ENCODE measurements at regions not wholly inside any gene's neighbourhood (a gene's known extent, or its start where the extent isn't known, plus 50 kb on each side); places are given as distances from the start of the nearest gene placed in this dataset.
"Not testable (repeated sequence)": the region's sequence is repeated elsewhere in the genome, so short reads cannot be mapped to it uniquely, and the experiment has no call there.

DNA sequence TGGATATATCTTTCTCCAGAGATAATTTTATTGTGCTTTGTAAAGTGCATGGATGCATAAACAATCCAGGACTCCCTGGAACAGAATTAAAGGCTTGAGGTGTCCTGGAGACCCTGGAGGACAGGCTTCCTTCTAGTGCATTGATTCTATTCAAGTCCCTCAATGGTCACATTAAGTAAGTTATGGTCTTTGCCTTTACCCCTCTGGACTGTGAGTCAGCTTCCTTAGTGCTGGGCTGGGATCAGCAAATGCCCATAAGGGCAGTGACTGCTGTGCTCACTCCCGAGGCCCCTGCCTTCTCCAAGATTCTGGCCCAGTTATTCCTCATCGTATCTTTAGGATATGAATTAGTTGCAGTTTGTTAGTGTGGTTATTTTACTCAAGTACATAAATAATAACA is 178.7 kb upstream of the PRSS58 start:
- DNase-seq = no peak

DNA sequence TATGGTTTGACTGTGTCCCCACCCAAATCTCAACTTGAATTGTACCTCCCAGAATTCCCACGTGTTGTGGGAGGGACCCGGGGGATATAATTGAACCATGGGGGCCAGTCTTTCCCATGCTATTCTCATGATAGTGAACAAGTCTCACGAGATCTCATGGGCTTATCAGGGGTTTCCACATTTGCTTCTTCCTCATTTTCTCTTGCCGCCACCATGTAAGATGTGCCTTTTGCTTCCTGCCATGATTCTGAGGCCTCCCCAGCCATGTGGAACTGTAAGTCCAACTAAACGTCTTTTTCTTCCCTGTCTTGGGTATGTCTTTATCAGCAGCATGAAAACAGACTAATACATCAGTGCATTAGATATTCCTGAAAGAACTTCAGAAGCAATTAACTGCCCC is 177.7 kb upstream of the PRSS58 start:
- not testable (repeated sequence) for DNase-seq

- DNase-seq = no peak
Observed at GRCh38 chr7:142434666-142435167, 176.9 kb upstream of the PRSS58 start.

GRCh38 chr7:142434133-142434532 is 176.3 kb upstream of the PRSS58 start:
- DNase-seq = not testable (repeated sequence)

DNA sequence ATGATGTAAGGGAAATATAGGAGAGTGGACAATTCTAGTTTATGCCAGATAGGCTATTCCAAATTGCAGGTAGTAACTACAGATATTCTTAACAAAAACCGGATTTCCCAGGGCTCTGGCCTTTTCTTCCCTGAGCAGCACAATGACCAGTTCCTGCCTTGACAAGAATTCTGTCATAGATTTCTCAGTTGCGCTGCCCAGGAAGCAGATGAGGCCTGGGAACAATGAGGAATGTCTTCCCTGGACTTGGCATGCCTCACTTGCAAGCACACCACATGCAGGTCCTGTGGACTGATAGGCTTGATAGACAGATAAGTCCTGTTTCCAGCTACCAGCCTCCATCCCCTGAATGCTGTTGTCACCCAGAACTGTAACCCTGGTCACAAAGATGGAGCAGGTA is 174.5 kb upstream of the PRSS58 start:
- no peak for DNase-seq

GRCh38 chr7:142431491-142431890 is 173.6 kb upstream of the PRSS58 start:
- no peak for DNase-seq

GRCh38 chr7:142428094-142428493 is 170.2 kb upstream of the PRSS58 start:
- DNase-seq = no peak

- DNase-seq = no peak
Observed at GRCh38 chr7:142425281-142425680, 167.4 kb upstream of the PRSS58 start.

GRCh38 chr7:142422621-142423020 is 164.8 kb upstream of the PRSS58 start:
- DNase-seq = no peak

- DNase-seq = no peak
Observed at GRCh38 chr7:142420554-142421362, 162.9 kb upstream of the PRSS58 start.

DNA sequence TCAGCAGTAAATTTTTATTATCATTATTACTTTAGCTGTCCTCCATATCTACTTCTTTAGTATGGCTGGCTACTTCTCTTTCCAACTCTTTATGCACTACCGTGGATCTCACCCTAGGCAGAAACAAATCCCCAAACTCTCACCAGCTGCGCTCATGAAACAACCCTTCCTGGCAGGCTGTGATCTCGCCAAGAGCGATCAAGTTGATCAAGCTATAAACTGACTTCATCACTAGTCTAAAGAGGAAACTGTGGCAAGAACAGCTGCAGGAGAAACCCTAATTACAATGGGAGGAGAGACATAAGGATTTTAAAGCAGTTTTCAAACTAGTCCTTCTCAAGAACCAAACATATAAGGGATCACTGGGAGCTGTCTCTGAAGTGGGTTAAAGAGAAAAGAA is 160.5 kb upstream of the PRSS58 start:
- DNase-seq = no peak

DNA sequence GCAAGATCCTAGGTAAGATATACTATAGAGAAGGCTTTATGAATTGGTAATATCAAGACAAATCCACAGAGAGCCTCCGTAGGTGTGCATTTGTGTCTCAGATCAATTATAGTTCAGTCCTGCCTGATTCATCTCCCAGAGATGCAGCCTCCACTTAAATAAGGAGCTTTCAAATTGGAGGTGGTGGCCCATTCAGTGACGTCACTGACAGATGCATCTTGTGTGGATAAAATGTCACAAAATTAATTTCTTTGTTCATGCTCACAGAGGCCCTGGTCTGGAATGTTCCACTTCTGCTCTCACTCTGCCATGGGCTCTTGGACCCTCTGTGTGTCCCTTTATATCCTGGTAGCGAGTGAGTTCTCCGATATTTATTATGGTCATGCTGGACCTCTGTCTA is 157.1 kb upstream of the PRSS58 start:
- DNase-seq = no peak

DNA sequence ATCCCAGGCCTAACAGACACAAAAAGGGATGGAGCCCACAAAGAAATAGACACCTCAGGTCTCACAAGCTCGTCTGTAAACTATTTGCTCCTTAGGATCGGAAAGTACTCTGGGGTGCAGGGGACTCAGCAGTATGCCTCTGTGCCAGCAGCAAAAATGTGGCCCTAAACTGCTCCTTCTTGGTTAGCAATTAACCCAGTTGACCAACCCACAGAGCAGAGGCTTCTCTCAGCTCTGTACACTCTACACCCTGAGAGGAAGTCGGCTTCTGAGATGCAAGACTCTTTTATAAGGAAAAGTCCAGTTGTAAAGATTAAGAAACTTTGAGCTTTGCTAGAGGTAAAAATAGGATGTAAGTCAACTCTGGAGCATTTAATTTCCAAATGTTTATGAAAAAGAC is 156.3 kb upstream of the PRSS58 start:
- DNase-seq = no peak

DNA sequence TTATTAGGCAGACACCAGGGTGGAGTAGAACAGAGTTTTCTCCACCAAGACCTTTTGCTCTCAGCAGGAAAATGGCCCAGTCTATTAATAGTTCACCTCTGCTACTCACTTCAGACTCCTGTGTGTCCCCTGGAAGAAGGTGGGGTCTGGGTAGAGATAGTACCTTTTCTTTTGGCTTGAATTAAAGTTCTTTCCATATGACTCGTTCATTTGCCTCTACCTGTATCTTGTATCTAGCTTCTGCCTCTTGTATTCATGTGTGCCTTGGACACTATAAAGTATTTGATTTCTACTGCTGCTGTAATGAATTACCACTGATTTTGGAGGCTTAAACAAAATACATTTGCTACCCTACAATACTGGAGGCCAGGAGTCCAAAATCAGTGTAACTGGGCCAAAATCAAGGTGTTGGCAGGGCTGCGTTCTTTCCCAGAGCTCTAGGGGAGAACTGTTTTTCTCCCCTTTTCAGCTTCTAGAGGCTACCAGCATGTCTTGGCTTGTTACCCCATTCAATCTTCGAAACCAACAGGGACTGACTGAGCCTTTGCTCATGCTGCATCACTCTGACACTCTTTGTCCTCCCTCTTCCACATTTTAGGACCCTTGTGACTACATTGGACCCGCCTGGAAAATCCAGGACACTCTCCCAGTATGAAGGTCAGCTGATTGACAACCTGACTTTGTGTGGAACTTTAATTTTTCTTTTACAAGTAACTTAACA is 155.6 kb upstream of the PRSS58 start:
- no peak for DNase-seq

- DNase-seq = peak; percentile 48
Observed at GRCh38 chr7:142412551-142413193, 154.8 kb upstream of the PRSS58 start.

GRCh38 chr7:142409471-142409870 is 151.6 kb upstream of the PRSS58 start:
- DNase-seq = no peak

GRCh38 chr7:142408794-142409193 is 150.9 kb upstream of the PRSS58 start:
- no peak for DNase-seq

DNA sequence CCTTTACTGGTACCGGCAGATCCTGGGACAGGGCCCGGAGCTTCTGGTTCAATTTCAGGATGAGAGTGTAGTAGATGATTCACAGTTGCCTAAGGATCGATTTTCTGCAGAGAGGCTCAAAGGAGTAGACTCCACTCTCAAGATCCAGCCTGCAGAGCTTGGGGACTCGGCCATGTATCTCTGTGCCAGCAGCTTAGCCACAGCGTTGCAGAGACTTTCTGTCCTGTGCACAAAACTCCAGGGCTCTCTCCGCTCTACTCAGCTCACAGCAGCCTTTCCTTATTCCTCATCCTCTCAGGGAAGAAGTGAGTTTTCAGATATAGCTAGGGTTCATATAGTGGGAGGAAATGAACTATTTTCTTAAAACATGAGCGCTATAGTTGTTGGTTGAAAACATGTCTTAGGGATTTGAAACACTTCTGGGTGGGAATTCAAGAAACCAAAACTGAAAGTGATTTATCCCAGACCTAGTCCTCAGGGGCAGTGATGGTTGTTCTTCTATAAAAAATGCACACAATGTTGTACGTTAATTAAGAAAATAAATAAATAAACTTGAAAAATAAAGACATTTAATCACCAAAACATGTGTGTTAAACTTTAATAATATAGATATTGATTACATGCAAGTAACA is 150.2 kb upstream of the PRSS58 start:
- DNase-seq = no peak

GRCh38 chr7:142405122-142405765 is 147.4 kb upstream of the PRSS58 start:
- no peak for DNase-seq

GRCh38 chr7:142401951-142402350 is 144.1 kb upstream of the PRSS58 start:
- DNase-seq = no peak

GRCh38 chr7:142400042-142400533 is 142.2 kb upstream of the PRSS58 start:
- no peak for DNase-seq

DNA sequence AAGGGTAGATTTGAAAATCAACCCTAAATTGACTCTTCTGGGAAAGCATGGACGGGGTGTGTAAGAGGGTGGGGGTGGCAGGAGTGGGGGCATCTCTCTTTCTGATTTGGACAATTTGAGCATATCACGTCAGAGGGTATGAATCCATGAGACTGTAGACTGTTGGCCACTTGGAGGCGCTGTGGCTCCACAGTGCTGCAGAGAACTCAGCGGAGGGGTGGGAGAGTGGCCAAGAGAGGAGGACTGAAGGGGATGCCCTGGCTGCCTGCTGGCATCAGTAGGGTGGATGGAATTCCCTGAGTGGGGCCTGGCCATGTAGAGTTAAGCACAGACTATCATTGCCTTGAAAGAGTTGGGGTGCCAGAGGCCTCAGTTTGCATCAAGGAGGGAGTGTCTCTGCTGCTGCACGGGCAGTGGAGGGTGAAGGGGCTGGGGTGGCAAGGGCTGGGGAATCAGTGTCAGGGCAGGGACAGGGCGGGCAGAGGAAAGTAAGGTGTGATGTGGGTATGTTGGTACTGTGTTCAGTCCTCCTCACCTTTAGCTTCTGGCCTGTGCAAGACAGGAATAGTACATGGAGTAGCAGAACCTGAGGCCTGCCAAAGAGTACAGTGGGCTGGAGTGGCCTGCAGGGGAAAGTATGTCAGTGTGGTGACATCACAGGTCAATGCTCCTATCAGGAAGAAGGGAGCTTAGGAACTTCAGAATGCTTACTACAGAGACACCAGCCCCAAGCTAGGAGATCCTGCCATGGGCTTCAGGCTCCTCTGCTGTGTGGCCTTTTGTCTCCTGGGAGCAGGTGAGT is 133.5 kb upstream of the PRSS58 start:
- peak; percentile 44 for DNase-seq
